ENCODE measurements at regions not wholly inside any gene's neighbourhood (a gene's known extent, or its start where the extent isn't known, plus 50 kb on each side); places are given as distances from the start of the nearest gene placed in this dataset.

GRCh38 chr1:5756434-5757186 lies 235.6 kb downstream of the NPHP4 start:
- Histone ChIP-seq H3K4me1 (peaks cover 0 to 11% (median 2%) of the 10 kb centered on the region in 9 donors), H3K36me3 (no peaks in the 10 kb centered on the region), H3K27me3 (peaks cover 0 to 39% (median 12%) of the 10 kb centered on the region in 7 donors), H3K27ac (no peak overlapping the region), H3K9me3 (peaks cover 0 to 12% (median 0%) of the 10 kb centered on the region in 11 donors), H3K4me3 (no peak overlapping the region)
- no peak for TF ChIP-seq CTCF (IDR thresholded peaks at IDR 0.05)
- DNase-seq (no peak), ATAC-seq (no peak)
- 82 to 84% methylated on average over 21 of the region's 21 CpGs for WGBS, 2 donors
- intact Hi-C loops (cut with DNase I), result loop anchor here in 1 of 10 donors (10.0 kb wide), 1 partner anchor 1102 kb away; the partner anchor contains the start of gene AJAP1

- no peaks in the 10 kb centered on the region for H3K36me3 ChIP-seq
- peaks cover 0 to 11% (median 2%) of the 10 kb centered on the region in 9 donors for H3K4me1 ChIP-seq
- intact Hi-C loops (cut with DNase I), result loop anchor here in 1 of 10 donors (10.0 kb wide), 1 partner anchor 1101 kb away; the partner anchor contains the start of gene AJAP1
- no peak for ATAC-seq
- H3K27me3 ChIP-seq, result peaks cover 0 to 45% (median 12%) of the 10 kb centered on the region in 7 donors
- H3K9me3 ChIP-seq, result peaks cover 0 to 7% (median 0%) of the 10 kb centered on the region in 11 donors
- no peak overlapping the region for H3K27ac ChIP-seq
- no peak for DNase-seq
- TF ChIP-seq CTCF (IDR thresholded peaks at IDR 0.05), result no peak
- H3K4me3 ChIP-seq, result no peak overlapping the region
- 81 to 91% methylated on average over 16 of the region's 16 CpGs for WGBS, 2 donors
Observed at GRCh38 chr1:5755552-5756125, 236.6 kb downstream of the NPHP4 start.

GRCh38 chr1:5754817-5755551 lies 237.2 kb downstream of the NPHP4 start:
- peaks cover 0 to 11% (median 2%) of the 10 kb centered on the region in 9 donors for H3K4me1 ChIP-seq
- DNase-seq (no peak), ATAC-seq (no peak)
- no peak overlapping the region for H3K4me3 ChIP-seq
- no peaks in the 10 kb centered on the region for H3K9me3 ChIP-seq
- no peak for TF ChIP-seq CTCF (IDR thresholded peaks at IDR 0.05)
- peaks cover 0 to 52% (median 17%) of the 10 kb centered on the region in 7 donors for H3K27me3 ChIP-seq
- 84 to 86% methylated on average over 14 of the region's 14 CpGs for WGBS, 2 donors
- intact Hi-C loops (cut with DNase I), result loop anchor here in 1 of 10 donors (10.0 kb wide), 1 partner anchor 1100 kb away; the partner anchor contains the start of gene AJAP1
- no peak overlapping the region for H3K27ac ChIP-seq
- no peaks in the 10 kb centered on the region for H3K36me3 ChIP-seq

Measured in heart right ventricle (tissue), 16 donors.